Kidney (tissue), 13 donors: ENCODE measurements at regions not wholly inside any gene's neighbourhood (a gene's known extent, or its start where the extent isn't known, plus 50 kb on each side); places are given as distances from the start of the nearest gene placed in this dataset.

Experiments
- DNase-seq, 5 donors: peaks; one replicate each; pipeline ENCODE4 v3.0.0-alpha.2; 2013 to 2020
- FAIRE-seq: peaks from 2 replicates; lab custom pipeline; 2012; peaks lifted over from hg19 to GRCh38; lab: Jason Lieb, UNC
- H3K27ac ChIP-seq, 2 donors: one replicate each; pipeline ENCODE4 v1.7.0; 2013; ENCODE audit warnings: low read depth in 2 of 2, low read length in 2 of 2, inconsistent platforms in 1 of 2
- H3K27me3 ChIP-seq: one replicate; pipeline ENCODE4 v1.7.1; 2013; ENCODE audit warnings: low read length, inconsistent platforms; ENCODE audit not compliant: control insufficient read depth, insufficient read depth
- H3K36me3 ChIP-seq, 3 donors: one replicate each; pipeline versions ENCODE4 v1.7.0 to v1.7.1; 2013; ENCODE audit warnings: low read length in 3 of 3, control low read depth in 1 of 3, inconsistent platforms in 1 of 3; ENCODE audit not compliant: insufficient read depth in 3 of 3, control insufficient read depth in 2 of 3
- H3K4me1 ChIP-seq, 3 donors: one replicate each; pipeline versions ENCODE4 v1.7.0 to v1.7.1; 2013; ENCODE audit warnings: low read length in 3 of 3, inconsistent platforms in 1 of 3, low read depth in 1 of 3; ENCODE audit not compliant: control insufficient read depth in 2 of 3, insufficient read depth in 2 of 3
- H3K4me3 ChIP-seq, 3 donors: one replicate each; pipeline versions ENCODE4 v1.7.0 to v1.8.1; 2013; ENCODE audit warnings: low read length in 3 of 3, control low read depth in 1 of 3, inconsistent platforms in 1 of 3
- H3K9ac ChIP-seq, 3 donors: one replicate each; pipeline versions ENCODE4 v1.7.0 to v1.7.1; 2013; ENCODE audit warnings: low read length in 3 of 3, control low read depth in 1 of 3, inconsistent platforms in 1 of 3
- H3K9me3 ChIP-seq, 3 donors: one replicate each; pipeline versions ENCODE4 v1.7.0 to v1.7.1; 2013; ENCODE audit warnings: low read length in 3 of 3, control low read depth in 1 of 3, inconsistent platforms in 1 of 3; ENCODE audit not compliant: control insufficient read depth in 2 of 3, insufficient read depth in 1 of 3
- intact Hi-C: fragments of 100-400 bp; cut with DNase I; formaldehyde crosslinking; loops from one replicate; pipeline ENCODE4 v1.11.1; 2022
- TF ChIP-seq, protein P1 (sequence below): IDR thresholded peaks from 3 replicates; pipeline ENCODE4 v1.5.1; 2012; ENCODE audit warnings: mild to moderate bottlenecking, moderate library complexity, borderline replicate concordance; ENCODE audit not compliant: insufficient read depth; ENCODE audit errors: extremely low read depth
- donor health status: control.
- donor health status: control.
- donor health status: control.
- donor health status: control.
- donor health status: control.
- donor health status: DM: yes; HTN: yes; CAD: no.
- donor health status: Normal renal cell carcinoma (clear cell type).

- no peak overlapping the region for H3K9ac ChIP-seq
- FAIRE-seq (no peak), DNase-seq (no peak)
- TF ChIP-seq, protein P1, sequence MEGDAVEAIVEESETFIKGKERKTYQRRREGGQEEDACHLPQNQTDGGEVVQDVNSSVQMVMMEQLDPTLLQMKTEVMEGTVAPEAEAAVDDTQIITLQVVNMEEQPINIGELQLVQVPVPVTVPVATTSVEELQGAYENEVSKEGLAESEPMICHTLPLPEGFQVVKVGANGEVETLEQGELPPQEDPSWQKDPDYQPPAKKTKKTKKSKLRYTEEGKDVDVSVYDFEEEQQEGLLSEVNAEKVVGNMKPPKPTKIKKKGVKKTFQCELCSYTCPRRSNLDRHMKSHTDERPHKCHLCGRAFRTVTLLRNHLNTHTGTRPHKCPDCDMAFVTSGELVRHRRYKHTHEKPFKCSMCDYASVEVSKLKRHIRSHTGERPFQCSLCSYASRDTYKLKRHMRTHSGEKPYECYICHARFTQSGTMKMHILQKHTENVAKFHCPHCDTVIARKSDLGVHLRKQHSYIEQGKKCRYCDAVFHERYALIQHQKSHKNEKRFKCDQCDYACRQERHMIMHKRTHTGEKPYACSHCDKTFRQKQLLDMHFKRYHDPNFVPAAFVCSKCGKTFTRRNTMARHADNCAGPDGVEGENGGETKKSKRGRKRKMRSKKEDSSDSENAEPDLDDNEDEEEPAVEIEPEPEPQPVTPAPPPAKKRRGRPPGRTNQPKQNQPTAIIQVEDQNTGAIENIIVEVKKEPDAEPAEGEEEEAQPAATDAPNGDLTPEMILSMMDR, result no peak
- no peaks in the 10 kb centered on the region for H3K9me3 ChIP-seq
- no peaks in the 10 kb centered on the region for H3K27me3 ChIP-seq
- intact Hi-C loops, result no loop called here
- H3K4me3 ChIP-seq, result no peak overlapping the region
- no peak overlapping the region for H3K27ac ChIP-seq
- H3K4me1 ChIP-seq, result no peaks in the 10 kb centered on the region
- no peaks in the 10 kb centered on the region for H3K36me3 ChIP-seq
Measured at GRCh38 chrX:148282504-148282903, 217.9 kb upstream of the AFF2 start.

DNA sequence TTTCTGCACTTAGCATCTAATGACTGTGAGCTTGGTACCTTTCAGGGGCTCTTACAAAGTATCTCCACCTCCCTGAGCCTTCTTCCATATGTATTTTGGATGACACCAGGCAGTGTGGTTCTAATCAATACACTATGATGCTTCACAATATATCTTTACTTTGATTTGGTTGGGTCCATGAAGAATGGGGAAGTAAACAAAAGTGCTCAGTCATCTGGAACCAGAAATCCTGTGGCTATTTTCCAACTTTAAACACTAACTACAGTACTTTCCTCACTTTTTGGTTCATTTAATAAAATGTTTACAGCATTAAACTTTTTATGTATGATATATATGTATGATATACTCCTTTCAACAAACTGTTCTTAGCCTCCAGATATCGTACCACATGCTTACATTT lies 216.4 kb upstream of the AFF2 start:
- H3K9me3 ChIP-seq, result no peaks in the 10 kb centered on the region
- no peaks in the 10 kb centered on the region for H3K36me3 ChIP-seq
- H3K27me3 ChIP-seq, result no peaks in the 10 kb centered on the region
- no peaks in the 10 kb centered on the region for H3K4me1 ChIP-seq
- no peak for FAIRE-seq
- H3K4me3 ChIP-seq, result no peak overlapping the region
- TF ChIP-seq, protein P1, result no peak
- DNase-seq, result no peak
- H3K27ac ChIP-seq, result no peak overlapping the region
- H3K9ac ChIP-seq, result no peak overlapping the region
- intact Hi-C loops, result no loop called here

DNA sequence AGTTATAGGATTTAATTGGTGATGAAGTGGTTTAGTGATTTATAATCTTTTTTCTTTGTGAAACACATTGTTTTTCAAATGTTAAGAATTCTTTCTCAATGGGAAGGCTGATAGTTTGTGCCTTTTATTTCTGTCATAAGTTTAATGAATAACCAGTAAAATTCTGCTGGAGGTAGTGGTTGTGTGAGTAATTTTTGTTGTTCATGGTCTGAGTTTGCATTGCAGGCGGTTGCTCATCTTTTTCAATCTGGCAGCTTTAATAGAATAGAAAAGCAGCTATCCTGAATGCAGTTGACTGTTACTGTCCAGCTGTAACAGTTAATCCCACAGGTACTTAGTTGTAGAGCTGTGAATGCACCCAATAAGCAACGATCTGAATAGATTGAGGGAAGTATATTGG lies 215.6 kb upstream of the AFF2 start:
- Histone ChIP-seq H3K4me1 (no peaks in the 10 kb centered on the region), H3K9me3 (no peaks in the 10 kb centered on the region), H3K4me3 (no peak overlapping the region), H3K36me3 (no peaks in the 10 kb centered on the region), H3K27me3 (no peaks in the 10 kb centered on the region), H3K9ac (no peak overlapping the region), H3K27ac (no peak overlapping the region)
- TF ChIP-seq, protein P1, result no peak
- intact Hi-C loops, result no loop called here
- DNase-seq, result no peak
- no peak for FAIRE-seq

GRCh38 chrX:148288451-148288850 lies 212.0 kb upstream of the AFF2 start:
- H3K4me1 ChIP-seq, result no peaks in the 10 kb centered on the region
- DNase-seq, result no peak
- no peak overlapping the region for H3K27ac ChIP-seq
- FAIRE-seq, result no peak
- intact Hi-C loops, result no loop called here
- no peak overlapping the region for H3K9ac ChIP-seq
- no peak overlapping the region for H3K4me3 ChIP-seq
- TF ChIP-seq, protein P1, result no peak
- H3K36me3 ChIP-seq, result no peaks in the 10 kb centered on the region
- H3K27me3 ChIP-seq, result no peaks in the 10 kb centered on the region
- H3K9me3 ChIP-seq, result no peaks in the 10 kb centered on the region
